ENCODE measurements at regions not wholly inside any gene's neighbourhood (a gene's known extent, or its start where the extent isn't known, plus 50 kb on each side); places are given as distances from the start of the nearest gene placed in this dataset.
"Not testable (repeated sequence)": the region's sequence is repeated elsewhere in the genome, so short reads cannot be mapped to it uniquely, and the experiment has no call there.

DNA sequence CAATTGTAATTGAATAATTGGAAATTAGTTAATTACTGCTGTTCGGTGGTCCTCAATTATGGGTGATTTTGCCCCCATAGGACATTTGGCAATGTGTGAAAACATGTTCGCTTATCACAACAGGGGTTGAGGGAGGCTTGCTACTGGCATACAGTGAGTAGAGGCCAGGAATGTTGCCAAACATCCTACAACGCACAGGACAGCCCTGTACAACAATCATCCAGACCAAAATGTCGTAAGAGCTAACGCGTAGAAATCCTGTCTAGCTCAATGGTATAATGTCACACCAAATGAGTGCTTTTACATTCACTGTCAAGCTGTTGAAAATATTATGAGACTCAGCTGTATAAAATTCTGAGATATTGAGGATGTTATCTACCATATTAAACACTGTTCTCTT, 464.4 kb upstream of the TUSC1 start:
- DNase-seq: no peak

DNA sequence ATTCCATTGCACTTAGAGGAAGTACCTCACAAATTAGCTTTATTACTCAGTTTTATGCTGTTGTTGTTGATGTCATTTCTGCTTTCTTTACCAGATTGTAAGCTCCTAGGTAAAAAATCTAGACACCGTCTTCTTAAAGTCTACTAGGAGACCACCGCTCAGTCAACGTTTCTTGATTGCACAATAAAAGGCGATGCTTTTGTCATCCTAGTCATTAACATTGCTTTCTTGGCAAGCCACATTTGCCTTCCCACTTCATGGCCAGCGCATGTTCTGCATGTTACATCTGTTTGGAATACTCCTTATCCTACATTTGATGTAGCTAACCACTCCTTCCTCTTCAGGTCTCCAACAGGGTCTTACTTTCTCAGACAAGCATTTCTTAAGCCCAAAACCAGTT, 464.0 kb upstream of the TUSC1 start:
- DNase-seq: no peak

DNA sequence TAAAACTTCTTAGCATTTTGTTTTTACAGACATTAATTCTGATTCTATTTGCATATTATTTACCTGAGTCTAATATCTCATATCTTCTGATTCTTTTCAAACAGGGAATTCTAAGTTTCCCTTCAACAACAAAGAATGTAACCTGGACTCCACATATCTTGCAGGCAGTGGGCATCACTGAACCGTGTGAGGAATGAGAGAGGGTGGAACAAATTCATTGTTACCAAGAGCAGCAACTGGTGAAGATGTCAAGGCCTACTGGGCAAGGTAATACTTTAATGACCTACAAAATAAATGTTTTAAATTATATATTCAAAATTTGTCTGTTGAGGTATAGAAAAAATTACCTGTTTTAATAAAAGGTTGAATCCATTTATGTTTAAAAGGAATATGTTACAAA, 455.3 kb upstream of the TUSC1 start:
- DNase-seq: no peak

- no peak for DNase-seq
These were observed 454.6 kb upstream of the TUSC1 start for GRCh38 chr9:26132746-26133312.

GRCh38 chr9:26131886-26132285, 453.6 kb upstream of the TUSC1 start:
- no peak for DNase-seq

GRCh38 chr9:26129217-26129616, 451.0 kb upstream of the TUSC1 start:
- DNase-seq: no peak

DNA sequence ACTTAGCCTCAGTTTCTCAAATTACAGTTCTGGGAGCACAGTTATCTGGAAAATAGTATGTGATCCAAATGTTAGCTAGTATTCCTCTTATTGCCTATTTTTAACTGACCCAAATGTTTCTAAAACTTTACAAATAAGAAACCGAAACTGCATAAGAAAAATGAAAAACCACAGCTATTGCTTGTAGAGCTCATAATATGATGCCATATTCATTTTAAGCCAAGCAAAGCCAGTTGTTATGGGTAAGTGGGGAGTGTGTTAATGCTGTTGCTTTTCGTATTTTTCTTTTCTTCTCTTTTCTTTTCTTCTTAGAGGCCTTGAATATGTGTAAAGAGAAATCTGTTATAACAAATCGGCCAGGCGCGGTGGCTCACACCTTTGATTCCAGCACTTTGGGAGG, 447.4 kb upstream of the TUSC1 start:
- DNase-seq: no peak

DNA sequence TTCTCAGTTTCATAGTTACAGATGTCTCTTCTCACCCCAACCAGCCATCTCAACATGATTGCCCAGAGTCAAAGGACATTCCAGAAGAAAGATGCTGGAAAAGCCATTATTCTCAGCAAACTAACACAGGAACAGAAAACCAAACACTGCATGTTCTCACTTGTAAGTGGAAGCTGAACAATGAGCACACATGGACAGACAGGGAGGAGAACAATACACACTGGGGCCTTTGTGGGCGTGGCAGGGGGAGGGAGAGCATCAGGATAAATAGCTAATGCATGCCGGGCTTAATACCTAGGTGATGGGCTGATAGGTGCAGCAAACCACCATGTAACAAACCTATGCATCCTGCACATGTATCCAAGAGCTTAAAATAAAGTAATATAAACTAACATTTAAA, 437.8 kb upstream of the TUSC1 start:
- not testable (repeated sequence) for DNase-seq

DNA sequence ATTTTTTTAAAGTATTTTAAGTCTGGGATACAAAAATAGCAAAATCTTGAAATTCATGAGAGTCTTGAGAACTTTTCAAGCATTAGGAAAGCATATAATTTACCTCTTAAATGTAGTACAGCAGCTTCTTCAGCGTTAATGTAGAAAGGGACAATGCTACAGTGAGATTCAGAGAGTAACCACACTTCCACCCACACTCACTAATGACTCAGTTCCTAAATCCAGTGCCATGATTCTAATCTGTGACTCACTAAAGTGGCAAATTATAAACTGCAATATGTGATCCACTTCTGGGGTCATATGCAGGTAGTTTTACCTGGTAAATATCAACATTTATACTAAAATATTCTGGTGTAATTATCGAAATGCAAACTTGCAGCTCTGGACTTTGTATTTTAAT, 434.5 kb upstream of the TUSC1 start:
- no peak for DNase-seq

DNA sequence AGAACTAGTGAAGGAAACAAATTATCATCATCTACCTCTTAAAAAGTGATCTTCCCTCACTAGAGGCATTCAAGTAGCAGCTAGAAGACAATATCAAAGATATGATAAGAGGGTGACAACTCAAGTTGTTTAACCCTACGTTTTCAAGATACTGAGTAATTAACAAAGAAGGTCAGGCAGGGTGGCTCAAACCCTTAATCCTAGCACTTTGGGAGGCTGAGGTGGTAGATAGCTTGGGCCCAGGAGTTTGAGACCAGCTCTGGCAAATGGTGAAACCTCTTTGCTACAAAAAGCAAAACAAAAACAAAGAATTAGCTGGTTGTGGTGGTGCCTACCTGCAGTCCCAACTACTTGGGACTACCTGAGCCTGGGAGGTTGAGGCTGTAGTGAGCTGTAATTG, 408.2 kb upstream of the TUSC1 start:
- no peak for DNase-seq

GRCh38 chr9:26081847-26082246, 403.6 kb upstream of the TUSC1 start:
- DNase-seq: no peak

DNA sequence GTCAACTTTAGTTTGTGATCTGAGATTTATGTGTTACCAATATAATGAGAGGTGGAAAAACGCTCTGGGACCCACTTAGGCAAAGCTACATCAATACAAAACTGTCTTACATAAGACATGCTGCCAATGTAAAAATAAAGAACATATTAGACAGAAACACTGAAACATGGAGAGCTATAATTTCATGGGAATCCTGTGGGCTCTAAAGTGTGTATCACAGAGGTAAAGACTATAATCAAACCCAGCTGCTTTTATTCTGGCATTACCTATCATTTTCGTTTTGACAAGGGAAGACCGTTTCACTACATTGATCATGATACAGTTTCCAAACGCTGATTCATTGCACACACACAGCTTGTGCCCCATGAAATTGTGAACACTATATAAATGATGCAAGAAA, 400.5 kb upstream of the TUSC1 start:
- DNase-seq: no peak

- DNase-seq: no peak
These were observed 399.6 kb upstream of the TUSC1 start for GRCh38 chr9:26077860-26078259.

DNA sequence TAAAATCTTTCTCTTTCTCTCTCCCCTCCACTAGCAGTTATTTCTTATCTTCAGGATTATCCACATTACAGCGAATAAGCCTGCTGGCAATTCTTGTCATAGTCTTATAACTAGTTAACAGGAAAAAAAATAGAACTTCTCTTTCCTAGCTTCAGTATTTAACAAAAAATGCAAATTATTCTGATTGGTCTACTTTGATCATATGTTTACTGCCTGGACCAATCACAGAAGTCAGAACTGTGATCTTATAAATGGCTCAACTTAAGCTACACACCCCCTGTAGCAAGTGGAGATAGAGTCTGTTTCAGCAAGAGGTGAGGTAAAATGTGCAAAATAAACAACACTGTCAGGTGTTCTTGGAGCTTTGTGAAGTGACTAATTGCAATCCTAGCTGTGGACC, 389.4 kb upstream of the TUSC1 start:
- no peak for DNase-seq

DNA sequence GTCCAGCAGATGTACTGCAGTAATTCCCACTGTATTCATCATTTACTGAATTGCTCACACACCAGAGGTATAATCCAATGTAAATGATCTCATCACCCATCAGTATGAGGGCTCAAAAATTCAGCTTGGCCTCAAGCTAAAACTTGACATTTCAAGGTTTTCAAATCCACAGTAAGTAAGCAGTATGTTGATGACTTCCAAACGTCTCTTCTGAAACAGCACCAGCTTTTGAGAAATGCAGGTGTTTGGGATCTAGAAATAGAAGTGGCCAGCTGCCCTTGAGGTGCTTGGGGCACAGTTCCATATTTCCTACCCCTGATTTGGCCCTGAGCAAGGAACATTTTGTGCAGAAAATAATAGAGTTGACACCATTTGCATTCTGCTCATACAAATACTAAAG, 388.0 kb upstream of the TUSC1 start:
- DNase-seq: no peak

DNA sequence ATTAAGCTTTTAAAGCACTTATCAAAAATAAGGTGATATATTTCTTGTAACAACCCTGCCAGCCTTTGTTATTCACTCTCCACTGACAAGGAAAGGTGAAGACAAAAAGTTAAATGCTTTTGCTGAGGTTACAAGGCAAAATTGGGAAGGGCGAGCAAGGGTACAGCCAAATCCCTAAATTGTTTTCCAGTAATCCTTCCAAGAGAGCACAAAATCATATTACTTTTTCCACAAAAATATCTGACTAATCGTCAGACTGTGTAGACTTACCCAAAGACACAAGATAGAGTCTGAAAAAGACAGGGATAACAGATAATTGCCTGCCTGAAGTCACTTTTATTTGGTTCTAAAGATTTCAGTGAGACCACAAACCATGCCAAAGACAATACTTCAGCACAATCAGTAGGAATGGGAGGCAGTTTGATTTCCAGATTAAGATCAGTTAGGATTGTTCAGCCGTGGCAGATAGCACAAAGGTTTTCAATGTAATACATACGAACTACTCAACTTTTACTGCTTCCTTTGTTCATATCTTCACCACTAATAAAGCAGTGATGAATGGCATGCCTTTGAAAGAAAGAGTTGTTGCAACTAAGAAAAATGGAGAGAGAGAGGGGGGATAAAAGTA, 383.8 kb upstream of the TUSC1 start:
- no peak for DNase-seq

GRCh38 chr9:26058111-26058895, 380.1 kb upstream of the TUSC1 start:
- no peak for DNase-seq

- no peak for DNase-seq
These were observed 378.8 kb upstream of the TUSC1 start for GRCh38 chr9:26057050-26057449.

GRCh38 chr9:26054600-26055520, 376.6 kb upstream of the TUSC1 start:
- DNase-seq: no peak

DNA sequence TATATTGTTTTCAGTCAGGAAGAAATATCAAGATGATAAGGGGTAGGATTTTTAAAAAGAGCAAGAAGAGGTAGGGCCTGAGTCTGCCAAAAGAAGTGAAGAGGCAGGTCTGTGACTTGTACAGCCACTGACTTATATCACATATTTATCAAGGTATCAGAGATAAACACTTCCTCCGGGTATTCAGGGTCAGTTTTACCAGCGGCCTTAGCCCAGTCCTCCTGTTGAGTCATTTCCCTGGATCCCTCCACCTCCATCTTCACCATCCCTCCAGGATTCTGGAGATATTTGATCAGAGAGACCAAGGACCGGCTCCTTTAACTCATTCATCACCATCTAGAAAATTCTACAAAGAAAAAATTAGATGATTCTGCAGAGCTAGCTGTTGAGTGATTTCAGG, 375.7 kb upstream of the TUSC1 start:
- no peak for DNase-seq

- DNase-seq: no peak
These were observed 365.2 kb upstream of the TUSC1 start for GRCh38 chr9:26043431-26043830.

DNA sequence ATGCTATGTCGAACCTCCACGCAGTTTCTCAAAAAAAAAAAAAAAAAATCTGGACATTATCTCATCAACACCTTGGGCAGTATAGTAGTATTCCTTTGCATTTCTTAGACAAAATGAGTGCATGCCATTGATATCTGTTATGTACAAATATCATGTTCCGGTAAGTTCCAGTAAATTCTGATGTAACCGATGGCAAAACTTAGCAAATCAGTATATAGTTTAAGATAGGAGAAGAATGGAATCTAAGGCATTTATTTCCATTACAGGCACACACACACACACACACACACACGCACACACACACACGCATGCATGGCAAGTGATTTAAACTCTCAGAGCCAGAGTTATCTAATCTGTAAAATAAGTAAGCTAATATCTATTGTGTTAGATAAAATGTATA, 356.5 kb upstream of the TUSC1 start:
- no peak for DNase-seq

DNA sequence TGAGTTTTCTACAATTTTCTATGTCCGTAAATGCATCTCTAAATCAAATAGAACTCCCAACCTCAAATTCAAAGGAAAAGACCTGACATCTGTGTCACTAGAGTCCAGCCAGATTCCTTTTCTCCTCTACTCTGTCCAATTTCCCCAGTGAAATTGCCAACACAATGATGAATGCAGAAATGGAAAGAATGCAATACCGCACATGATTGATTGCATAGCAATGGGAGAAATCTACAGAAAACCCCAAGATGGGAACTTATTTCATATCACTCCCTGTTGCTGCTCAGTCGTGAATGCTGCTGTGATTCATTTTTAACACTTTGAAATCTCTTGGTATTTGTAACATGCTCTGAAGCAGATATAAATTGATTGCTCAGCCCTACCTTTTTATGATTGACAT, 355.1 kb upstream of the TUSC1 start:
- DNase-seq: no peak

Measured in NCI-H1436 treated with DMSO at 0.1 percent for 48 hours (cell line).